ENCODE measurements at regions not wholly inside any gene's neighbourhood (a gene's known extent, or its start where the extent isn't known, plus 50 kb on each side); places are given as distances from the start of the nearest gene placed in this dataset.

DNA sequence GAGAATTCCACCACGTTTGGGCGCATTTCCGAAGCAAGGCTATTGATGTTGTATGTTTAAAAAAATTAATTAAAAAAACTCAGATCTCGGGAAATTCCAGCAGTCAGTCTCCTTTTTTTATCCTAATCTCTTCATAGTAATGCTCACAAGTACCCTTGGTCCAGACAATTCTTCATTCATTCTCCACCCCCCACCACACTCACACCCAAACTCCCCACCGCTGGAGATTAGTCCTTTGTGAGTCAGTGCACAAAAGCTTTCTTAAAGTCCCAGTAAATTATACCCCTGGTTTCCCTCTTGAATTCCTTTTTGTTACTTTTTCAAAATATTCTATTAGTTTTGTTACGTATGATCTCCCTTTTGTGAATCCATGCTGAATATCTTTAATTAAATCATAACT lies 274.6 kb downstream of the ZNF536 start:
- TF ChIP-seq EZH2phosphoT487 (IDR thresholded peaks at IDR 0.05) = no peak
- TF ChIP-seq EZH2 (IDR thresholded peaks at IDR 0.05) = no peak
- no peak for TF ChIP-seq CTCF (IDR thresholded peaks at IDR 0.05)

All from neural progenitor cell (in vitro differentiated cells).